ENCODE measurements at regions not wholly inside any gene's neighbourhood (a gene's known extent, or its start where the extent isn't known, plus 50 kb on each side); places are given as distances from the start of the nearest gene placed in this dataset.

DNA sequence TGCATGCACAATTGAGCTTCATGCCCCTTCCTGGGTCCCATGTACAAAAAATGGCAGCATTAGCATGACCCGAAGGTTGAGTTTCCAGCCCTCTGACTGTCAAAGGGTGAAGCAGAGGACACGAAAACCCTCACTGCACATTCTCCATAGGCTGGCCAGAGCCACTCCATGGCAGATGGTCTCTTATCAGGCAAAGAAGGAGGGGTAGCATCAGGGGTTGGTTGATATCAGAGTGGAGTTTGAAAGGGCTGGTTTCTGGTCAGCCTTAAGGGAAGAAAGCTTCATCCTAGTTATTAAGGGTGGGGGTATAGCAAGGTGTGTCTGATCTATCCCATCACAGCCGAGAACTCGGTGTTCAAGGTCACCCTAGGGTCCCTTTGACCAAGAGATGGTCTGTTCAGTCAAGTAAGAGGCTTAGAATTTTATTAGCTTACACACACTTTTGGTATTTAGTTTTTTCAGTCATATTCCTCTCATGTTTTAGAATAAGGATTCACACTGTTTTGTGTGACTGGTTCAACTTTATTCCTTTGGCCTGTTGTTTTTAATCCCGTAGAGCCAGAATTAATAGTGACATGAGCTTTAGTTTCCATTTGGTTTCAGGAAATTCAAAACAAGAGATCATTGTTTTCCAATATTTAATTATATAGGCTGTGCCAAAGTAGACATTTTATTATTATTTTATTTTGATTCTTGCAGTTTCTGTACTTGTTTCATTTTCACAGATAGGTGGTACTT is 199.9 kb upstream of the FMN2 start:
- H3K27me3 Mint-ChIP-seq (ENCODE audit: low read depth) = no peaks in the 10 kb centered on the region
- DNase-seq (ENCODE audit: low spot score in 2 of 2, unreplicated experiment in 2 of 2) = no peak
- no peak overlapping the region for H3K27ac Mint-ChIP-seq
- H3K4me1 Mint-ChIP-seq = no peaks in the 10 kb centered on the region
- peaks cover 2% of the 10 kb centered on the region for H3K36me3 Mint-ChIP-seq
- no peak overlapping the region for H3K4me3 Mint-ChIP-seq
- peaks cover 5% of the 10 kb centered on the region for H3K9me3 Mint-ChIP-seq
- TF ChIP-seq, protein P1, sequence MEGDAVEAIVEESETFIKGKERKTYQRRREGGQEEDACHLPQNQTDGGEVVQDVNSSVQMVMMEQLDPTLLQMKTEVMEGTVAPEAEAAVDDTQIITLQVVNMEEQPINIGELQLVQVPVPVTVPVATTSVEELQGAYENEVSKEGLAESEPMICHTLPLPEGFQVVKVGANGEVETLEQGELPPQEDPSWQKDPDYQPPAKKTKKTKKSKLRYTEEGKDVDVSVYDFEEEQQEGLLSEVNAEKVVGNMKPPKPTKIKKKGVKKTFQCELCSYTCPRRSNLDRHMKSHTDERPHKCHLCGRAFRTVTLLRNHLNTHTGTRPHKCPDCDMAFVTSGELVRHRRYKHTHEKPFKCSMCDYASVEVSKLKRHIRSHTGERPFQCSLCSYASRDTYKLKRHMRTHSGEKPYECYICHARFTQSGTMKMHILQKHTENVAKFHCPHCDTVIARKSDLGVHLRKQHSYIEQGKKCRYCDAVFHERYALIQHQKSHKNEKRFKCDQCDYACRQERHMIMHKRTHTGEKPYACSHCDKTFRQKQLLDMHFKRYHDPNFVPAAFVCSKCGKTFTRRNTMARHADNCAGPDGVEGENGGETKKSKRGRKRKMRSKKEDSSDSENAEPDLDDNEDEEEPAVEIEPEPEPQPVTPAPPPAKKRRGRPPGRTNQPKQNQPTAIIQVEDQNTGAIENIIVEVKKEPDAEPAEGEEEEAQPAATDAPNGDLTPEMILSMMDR (IDR thresholded peaks at IDR 0.05; ENCODE audit: unreplicated experiment) = no peak

DNA sequence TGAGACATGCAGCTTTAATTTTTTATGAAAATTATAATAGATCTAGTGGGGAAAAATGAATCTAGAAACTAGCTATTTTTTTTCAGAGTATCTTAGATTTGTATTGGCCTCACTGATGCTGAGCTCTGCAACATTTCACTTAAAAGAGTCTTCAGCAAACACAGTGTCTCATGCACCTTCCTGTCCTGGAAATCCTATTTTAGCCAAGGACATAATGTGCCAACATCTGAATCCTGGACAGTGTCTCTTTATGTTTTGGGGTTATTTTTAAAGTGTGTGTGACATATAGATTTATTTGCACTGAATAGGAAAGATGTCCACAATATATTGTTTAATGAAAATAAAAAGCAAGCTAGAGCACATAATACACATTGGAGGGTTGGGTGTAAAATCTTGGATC is 199.1 kb upstream of the FMN2 start:
- TF ChIP-seq, protein P1 (IDR thresholded peaks at IDR 0.05; ENCODE audit: unreplicated experiment) = no peak
- peaks cover 5% of the 10 kb centered on the region for H3K9me3 Mint-ChIP-seq
- peaks cover 5% of the 10 kb centered on the region for H3K4me1 Mint-ChIP-seq
- H3K27ac Mint-ChIP-seq = no peak overlapping the region
- H3K4me3 Mint-ChIP-seq = no peak overlapping the region
- DNase-seq (ENCODE audit: low spot score in 2 of 2, unreplicated experiment in 2 of 2) = no peak
- peaks cover 2% of the 10 kb centered on the region for H3K36me3 Mint-ChIP-seq
- no peaks in the 10 kb centered on the region for H3K27me3 Mint-ChIP-seq (ENCODE audit: low read depth)

DNA sequence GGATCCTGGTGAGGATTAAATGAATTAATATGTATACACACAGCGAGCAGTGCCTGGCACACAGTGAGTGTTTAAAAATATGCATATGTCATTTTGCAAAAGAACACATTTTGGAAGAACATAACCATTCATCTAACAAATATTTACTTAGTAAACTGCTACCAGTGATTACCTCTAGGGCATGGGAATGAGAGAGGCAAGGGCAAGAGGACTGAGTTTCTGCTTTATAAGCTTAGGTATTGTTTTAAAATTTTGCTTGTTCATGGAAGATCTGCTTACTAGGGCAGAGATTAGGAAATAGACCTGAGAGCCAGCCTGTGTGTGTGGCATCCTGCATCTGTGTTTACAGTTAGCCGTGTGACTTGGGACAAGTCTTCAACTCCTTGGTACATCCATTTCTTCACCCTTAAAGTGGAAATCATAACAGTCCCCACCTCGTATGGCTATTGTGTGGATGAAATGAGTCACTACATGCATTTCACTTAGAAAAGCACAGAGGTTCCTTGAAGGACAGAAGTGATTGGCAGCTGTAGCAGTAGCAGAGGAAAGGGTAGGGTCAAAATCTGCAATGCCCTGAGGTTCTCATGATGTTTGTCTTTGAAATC is 198.5 kb upstream of the FMN2 start:
- DNase-seq (ENCODE audit: low spot score in 2 of 2, unreplicated experiment in 2 of 2) = no peak
- Mint-ChIP-seq H3K9me3 (peaks cover 5% of the 10 kb centered on the region), H3K4me3 (no peak overlapping the region), H3K36me3 (peaks cover 2% of the 10 kb centered on the region), H3K4me1 (peaks cover 11% of the 10 kb centered on the region), H3K27ac (no peak overlapping the region), H3K27me3 (ENCODE audit: low read depth) (no peaks in the 10 kb centered on the region)
- TF ChIP-seq, protein P1 (IDR thresholded peaks at IDR 0.05; ENCODE audit: unreplicated experiment) = no peak

DNA sequence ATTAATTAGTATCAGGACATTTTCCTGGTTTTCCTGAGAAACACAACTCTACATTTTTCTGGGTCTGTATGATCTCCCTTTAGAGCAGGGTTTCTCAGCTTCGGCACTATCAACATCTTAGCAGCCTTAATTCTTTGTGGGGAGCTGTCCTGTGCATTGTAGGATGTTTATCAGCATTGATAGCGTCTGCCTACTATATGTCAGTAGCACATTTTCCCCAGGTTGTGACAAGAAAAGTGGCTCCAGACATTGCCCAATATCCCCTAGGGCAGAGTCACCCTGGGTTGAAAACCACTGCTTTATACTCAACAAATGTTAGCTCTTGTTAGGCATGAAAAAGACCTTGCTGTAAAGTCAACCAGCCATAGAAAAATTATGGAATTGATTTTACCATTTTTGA is 195.1 kb upstream of the FMN2 start:
- Mint-ChIP-seq H3K27me3 (ENCODE audit: low read depth) (peaks cover 3% of the 10 kb centered on the region), H3K27ac (no peak overlapping the region), H3K9me3 (peaks cover 5% of the 10 kb centered on the region), H3K4me3 (no peak overlapping the region), H3K36me3 (peaks cover 2% of the 10 kb centered on the region), H3K4me1 (peaks cover 12% of the 10 kb centered on the region)
- no peak for DNase-seq (ENCODE audit: low spot score in 2 of 2, unreplicated experiment in 2 of 2)
- TF ChIP-seq, protein P1 (IDR thresholded peaks at IDR 0.05; ENCODE audit: unreplicated experiment) = no peak

DNA sequence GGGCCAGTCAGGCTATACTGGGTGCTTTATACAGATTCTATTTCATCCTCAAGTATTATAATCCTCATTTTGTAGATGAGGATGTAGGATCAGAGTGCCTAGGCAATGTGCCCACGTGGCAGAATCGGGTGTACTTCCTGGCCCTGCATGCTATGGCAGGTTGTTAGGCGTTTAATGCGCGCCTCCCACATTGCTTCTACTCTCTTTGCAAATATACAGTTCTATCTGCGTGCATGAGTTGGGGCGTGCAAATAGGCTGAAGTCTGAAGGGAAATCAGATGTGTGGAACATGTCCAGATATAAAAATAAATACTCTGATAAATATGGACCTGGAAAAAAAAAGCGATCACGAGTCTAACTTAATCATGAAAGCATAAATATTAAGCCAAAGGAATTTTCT is 194.7 kb upstream of the FMN2 start:
- TF ChIP-seq, protein P1 (IDR thresholded peaks at IDR 0.05; ENCODE audit: unreplicated experiment) = no peak
- Mint-ChIP-seq H3K4me3 (no peak overlapping the region), H3K36me3 (peaks cover 2% of the 10 kb centered on the region), H3K4me1 (peaks cover 12% of the 10 kb centered on the region), H3K9me3 (peaks cover 5% of the 10 kb centered on the region), H3K27ac (no peak overlapping the region), H3K27me3 (ENCODE audit: low read depth) (peaks cover 3% of the 10 kb centered on the region)
- DNase-seq (ENCODE audit: low spot score in 2 of 2, unreplicated experiment in 2 of 2) = no peak

Data from mesothelial cell of epicardium (in vitro differentiated cells).